HG03571 (cell line): ENCODE measurements at regions not wholly inside any gene's neighbourhood (a gene's known extent, or its start where the extent isn't known, plus 50 kb on each side); places are given as distances from the start of the nearest gene placed in this dataset.

ENCODE experiments used
- ATAC-seq: cut with Tn5 transposase; IDR thresholded peaks from one replicate; pipeline ENCODE4 v1.9.1; 2021; ENCODE audit not compliant: unreplicated experiment

GRCh38 chr1:71267220-71267619 lies 186.4 kb upstream of the ZRANB2 start:
- ATAC-seq: no peak

- no peak for ATAC-seq
Observed at GRCh38 chr1:71264039-71264438, 183.2 kb upstream of the ZRANB2 start.

- ATAC-seq: no peak
Observed at GRCh38 chr1:71262970-71263369, 182.1 kb upstream of the ZRANB2 start.

- ATAC-seq: no peak
Observed at GRCh38 chr1:71252900-71253299, 172.1 kb upstream of the ZRANB2 start.

GRCh38 chr1:71245246-71245645 lies 164.4 kb upstream of the ZRANB2 start:
- ATAC-seq: peak; percentile 58

GRCh38 chr1:71242239-71242638 lies 161.4 kb upstream of the ZRANB2 start:
- ATAC-seq: no peak

- no peak for ATAC-seq
Observed at GRCh38 chr1:71240656-71241055, 159.8 kb upstream of the ZRANB2 start.

GRCh38 chr1:71236503-71236902 lies 155.7 kb upstream of the ZRANB2 start:
- no peak for ATAC-seq

GRCh38 chr1:71233645-71234044 lies 152.8 kb upstream of the ZRANB2 start:
- ATAC-seq: no peak

- ATAC-seq: no peak
Observed at GRCh38 chr1:71232786-71233185, 152.0 kb upstream of the ZRANB2 start.

- no peak for ATAC-seq
Observed at GRCh38 chr1:71232166-71232763, 151.4 kb upstream of the ZRANB2 start.

- ATAC-seq: no peak
Observed at GRCh38 chr1:71231751-71232150, 150.9 kb upstream of the ZRANB2 start.

- no peak for ATAC-seq
Observed at GRCh38 chr1:71228742-71229365, 148.0 kb upstream of the ZRANB2 start.

- no peak for ATAC-seq
Observed at GRCh38 chr1:71228241-71228640, 147.4 kb upstream of the ZRANB2 start.

GRCh38 chr1:71224741-71225377 lies 144.0 kb upstream of the ZRANB2 start:
- ATAC-seq: no peak

- ATAC-seq: no peak
Observed at GRCh38 chr1:71223641-71224340, 143.0 kb upstream of the ZRANB2 start.

GRCh38 chr1:71222668-71223067 lies 141.8 kb upstream of the ZRANB2 start:
- no peak for ATAC-seq

GRCh38 chr1:71210718-71211117 lies 129.9 kb upstream of the ZRANB2 start:
- ATAC-seq: no peak

GRCh38 chr1:71203241-71203640 lies 122.4 kb upstream of the ZRANB2 start:
- ATAC-seq: no peak

GRCh38 chr1:71200503-71200902 lies 119.7 kb upstream of the ZRANB2 start:
- no peak for ATAC-seq

- ATAC-seq: no peak
Observed at GRCh38 chr1:71196685-71197084, 115.8 kb upstream of the ZRANB2 start.

- ATAC-seq: no peak
Observed at GRCh38 chr1:71193153-71193552, 112.3 kb upstream of the ZRANB2 start.
